DND-41 (cell line): ENCODE measurements at regions not wholly inside any gene's neighbourhood (a gene's known extent, or its start where the extent isn't known, plus 50 kb on each side); places are given as distances from the start of the nearest gene placed in this dataset.

ENCODE experiments used
- ATAC-seq: fragments of 200-7000 bp; cut with Tn5 transposase; 3 replicates; pipeline ENCODE4 v1.9.1; 2021; ENCODE audit warnings: low read depth; ENCODE audit not compliant: insufficient read depth
- DNase-seq: peaks from one replicate; pipeline ENCODE4 v3.0.0-alpha.2; 2020
- H2AFZ ChIP-seq: 2 replicates; pipeline ENCODE4 v1.6.0; 2012; ENCODE audit warnings: low read depth, low read length
- H3K27ac ChIP-seq: 2 replicates; pipeline ENCODE4 v1.5.1; 2012; ENCODE audit warnings: low read length, inconsistent platforms
- H3K27me3 ChIP-seq: fragments of 200-600 bp; sonication (generic); 2 replicates; pipeline ENCODE4 v1.6.0; 2012; ENCODE audit warnings: low read length, mild to moderate bottlenecking, inconsistent platforms; ENCODE audit not compliant: insufficient read depth, poor library complexity
- H3K36me3 ChIP-seq: 2 replicates; pipeline ENCODE4 v1.5.1; 2012; ENCODE audit warnings: low read length, inconsistent platforms; ENCODE audit not compliant: insufficient read depth
- H3K4me1 ChIP-seq: 2 replicates; pipeline ENCODE4 v1.5.1; 2012; ENCODE audit warnings: mild to moderate bottlenecking, low read length; ENCODE audit not compliant: insufficient read depth
- H3K4me2 ChIP-seq: 2 replicates; pipeline ENCODE4 v1.6.0; 2012; ENCODE audit warnings: mild to moderate bottlenecking, moderate library complexity, low read length, inconsistent platforms; ENCODE audit not compliant: insufficient read depth
- H3K4me3 ChIP-seq, 2 experiments: fragments of 200-600 bp in 1 of 2; shearing (Covaris generic) in 1 of 2; 2 replicates each; pipeline ENCODE4 v1.5.1; 2012 to 2016; ENCODE audit warnings: inconsistent platforms in 2 of 2, low read length in 2 of 2, mild to moderate bottlenecking in 2 of 2, low read depth in 1 of 2, moderate library complexity in 1 of 2
- H3K79me2 ChIP-seq: 2 replicates; pipeline ENCODE4 v1.6.0; 2012; ENCODE audit warnings: low read length, inconsistent platforms; ENCODE audit not compliant: insufficient read depth
- H3K9ac ChIP-seq: 2 replicates; pipeline ENCODE4 v1.6.0; 2012; ENCODE audit warnings: low read depth, mild to moderate bottlenecking, inconsistent platforms, low read length, moderate library complexity
- H3K9me3 ChIP-seq: 2 replicates; pipeline ENCODE4 v1.5.1; 2012; ENCODE audit warnings: low read length, moderate library complexity, mild to moderate bottlenecking, inconsistent platforms; ENCODE audit not compliant: insufficient read depth, severe bottlenecking
- H4K20me1 ChIP-seq: 2 replicates; pipeline ENCODE4 v1.6.0; 2012; ENCODE audit warnings: low read length; ENCODE audit not compliant: insufficient read depth
- CTCF ChIP-seq: IDR thresholded peaks from 2 replicates; pipeline ENCODE4 v1.5.1; 2012; ENCODE audit warnings: borderline replicate concordance, low read length, moderate library complexity, mild to moderate bottlenecking; ENCODE audit not compliant: poor library complexity, severe bottlenecking; ENCODE audit errors: extremely low read depth
- EZH2 ChIP-seq: IDR thresholded peaks from 3 replicates; pipeline ENCODE4 v1.6.1; 2012; ENCODE audit warnings: borderline replicate concordance, low read depth, mild to moderate bottlenecking, moderate library complexity, low read length, inconsistent platforms; ENCODE audit not compliant: severe bottlenecking

DNA sequence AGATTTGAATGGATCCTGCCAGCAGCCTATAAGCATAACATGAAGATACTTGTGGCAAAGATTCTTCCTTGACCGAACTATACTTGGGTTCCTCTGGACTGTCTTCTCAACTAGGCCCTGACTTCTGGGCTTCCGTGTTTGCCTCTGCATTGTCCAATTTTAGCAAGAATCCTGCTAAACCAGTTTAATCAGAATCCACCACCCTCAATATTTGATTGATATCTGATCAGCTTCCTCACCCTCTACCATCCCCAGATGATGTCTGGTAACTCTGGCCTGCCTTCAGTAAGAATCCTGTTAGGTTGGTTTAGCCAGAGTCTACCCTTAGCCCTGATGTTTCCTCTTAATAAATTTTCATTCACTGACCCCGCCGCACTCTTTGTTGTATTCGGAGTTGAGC lies 54.4 kb upstream of the GALNT10 start:
- H3K4me2 ChIP-seq, result no peak overlapping the region
- no peak overlapping the region for H3K27ac ChIP-seq
- no peaks in the 10 kb centered on the region for H4K20me1 ChIP-seq
- H3K79me2 ChIP-seq, result no peaks in the 10 kb centered on the region
- no peak overlapping the region for H3K9ac ChIP-seq
- H3K9me3 ChIP-seq, result no peaks in the 10 kb centered on the region
- ATAC-seq (no peak), DNase-seq (no peak)
- peaks cover 17% of the 10 kb centered on the region for H3K27me3 ChIP-seq
- no peaks in the 10 kb centered on the region for H3K36me3 ChIP-seq
- H2AFZ ChIP-seq, result no peak overlapping the region
- no peak overlapping the region for H3K4me3 ChIP-seq
- H3K4me1 ChIP-seq, result no peaks in the 10 kb centered on the region
- TF ChIP-seq EZH2 (no peak), CTCF (no peak)

- Histone ChIP-seq H3K36me3 (no peaks in the 10 kb centered on the region), H3K9me3 (no peaks in the 10 kb centered on the region), H4K20me1 (no peaks in the 10 kb centered on the region)
These were observed 51.8 kb upstream of the GALNT10 start for GRCh38 chr5:154138701-154139100.

GRCh38 chr5:154140381-154140780 lies 50.2 kb upstream of the GALNT10 start:
- DNase-seq (no peak), ATAC-seq (no peak)
- H3K9me3 ChIP-seq, result no peaks in the 10 kb centered on the region
- no peak overlapping the region for H3K9ac ChIP-seq
- H3K4me1 ChIP-seq, result no peaks in the 10 kb centered on the region
- no peak overlapping the region for H3K4me3 ChIP-seq
- no peak for TF ChIP-seq CTCF
- no peak for TF ChIP-seq EZH2
- H2AFZ ChIP-seq, result no peak overlapping the region
- no peak overlapping the region for H3K27ac ChIP-seq
- H3K79me2 ChIP-seq, result no peaks in the 10 kb centered on the region
- no peaks in the 10 kb centered on the region for H4K20me1 ChIP-seq
- H3K4me2 ChIP-seq, result no peak overlapping the region
- no peaks in the 10 kb centered on the region for H3K27me3 ChIP-seq
- no peaks in the 10 kb centered on the region for H3K36me3 ChIP-seq

More at GRCh38 chr5:154138701-154139100, 51.8 kb upstream of the GALNT10 start:
- ATAC-seq (no peak), DNase-seq (no peak)
- Histone ChIP-seq H3K4me2 (no peak overlapping the region), H3K79me2 (no peaks in the 10 kb centered on the region), H3K4me3 (no peak overlapping the region), H3K9ac (no peak overlapping the region), H2AFZ (no peak overlapping the region), H3K4me1 (no peaks in the 10 kb centered on the region), H3K27ac (no peak overlapping the region), H3K27me3 (no peaks in the 10 kb centered on the region)
- no peak for TF ChIP-seq EZH2
- TF ChIP-seq CTCF, result no peak
